ENCODE measurements at regions not wholly inside any gene's neighbourhood (a gene's known extent, or its start where the extent isn't known, plus 50 kb on each side); places are given as distances from the start of the nearest gene placed in this dataset.

DNA sequence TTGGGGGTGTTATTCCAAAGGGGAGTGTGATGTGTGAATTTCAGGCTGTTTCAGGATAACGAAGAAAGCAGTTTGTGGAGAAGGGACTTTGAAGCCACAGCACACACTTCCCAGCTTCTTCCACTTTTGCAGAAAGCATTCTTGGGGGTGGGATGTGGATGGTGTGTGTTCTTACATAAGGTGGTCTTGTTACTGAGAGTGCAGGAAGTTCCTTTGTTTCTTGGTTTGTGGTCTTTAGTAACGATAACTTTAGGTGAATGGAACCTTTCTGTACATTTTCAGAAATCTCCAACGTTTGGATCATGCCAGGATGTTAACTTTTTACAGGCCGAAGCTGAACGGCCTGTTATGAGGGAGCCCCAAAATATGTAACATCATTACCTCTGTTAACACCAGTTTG is 251.8 kb downstream of the KCNRG start:
- H3K56ac ChIP-seq (ENCODE audit: extremely low read depth, insufficient read depth, low read length) = no peak overlapping the region
- no peak overlapping the region for H3K18ac ChIP-seq (ENCODE audit: low read depth, low read length)
- H2AFZ ChIP-seq (replicated peaks; ENCODE audit: low read length, poor library complexity) = no peak overlapping the region
- no peaks in the 10 kb centered on the region for H3K4me1 ChIP-seq (ENCODE audit: control insufficient read depth, insufficient read depth, low read length)
- H4K5ac ChIP-seq (ENCODE audit: low read depth, low read length) = no peak overlapping the region
- no peak overlapping the region for H4K91ac ChIP-seq (ENCODE audit: insufficient read depth, low read depth, low read length)
- H2BK120ac ChIP-seq (ENCODE audit: low read depth, low read length) = no peak overlapping the region
- H4K20me1 ChIP-seq (ENCODE audit: insufficient read depth, low read length) = no peaks in the 10 kb centered on the region
- H3K36me3 ChIP-seq (ENCODE audit: control insufficient read depth, insufficient read depth, low read length) = no peaks in the 10 kb centered on the region
- H3K79me1 ChIP-seq (ENCODE audit: low read depth in 1 of 2, low read length in 2 of 2) = no peaks in the 10 kb centered on the region
- no peaks in the 10 kb centered on the region for H3K9me3 ChIP-seq (ENCODE audit: control insufficient read depth, insufficient read depth, low read length)
- no peak overlapping the region for H3K4ac ChIP-seq (ENCODE audit: low read depth, low read length)
- no peaks in the 10 kb centered on the region for H3K9me1 ChIP-seq (ENCODE audit: insufficient read depth, low read length)
- H2AK5ac ChIP-seq (ENCODE audit: low read depth, low read length) = no peak overlapping the region
- no TSS peak for BruUV-seq (replicated peaks)
- no peak overlapping the region for H3K23ac ChIP-seq (ENCODE audit: low read depth, low read length)
- no peak for ATAC-seq (ENCODE audit: low read depth)
- DNase-seq = no peak
- H3K14ac ChIP-seq (replicated peaks; ENCODE audit: low read depth, low read length) = no peak overlapping the region
- H3K27ac ChIP-seq (ENCODE audit: insufficient read depth, low read length) = no peak overlapping the region
- no peak overlapping the region for H2BK15ac ChIP-seq (ENCODE audit: low read depth, low read length)
- dilution Hi-C loops (cut with HindIII; ENCODE audit: low sequenced_read_pairs, unreplicated experiment) (no loop called here), in situ Hi-C loops (cut with MboI; ENCODE audit: low sequenced_read_pairs) (no loop called here), intact Hi-C loops (cut with micrococcal nuclease) (no loop called here)
- ChIA-PET CTCF (no interaction called here), POLR2A (ENCODE audit: unreplicated experiment) (no interaction called here)
- H3K9ac ChIP-seq (ENCODE audit: low read depth, low read length) = no peak overlapping the region
- TF ChIP-seq, protein P1, sequence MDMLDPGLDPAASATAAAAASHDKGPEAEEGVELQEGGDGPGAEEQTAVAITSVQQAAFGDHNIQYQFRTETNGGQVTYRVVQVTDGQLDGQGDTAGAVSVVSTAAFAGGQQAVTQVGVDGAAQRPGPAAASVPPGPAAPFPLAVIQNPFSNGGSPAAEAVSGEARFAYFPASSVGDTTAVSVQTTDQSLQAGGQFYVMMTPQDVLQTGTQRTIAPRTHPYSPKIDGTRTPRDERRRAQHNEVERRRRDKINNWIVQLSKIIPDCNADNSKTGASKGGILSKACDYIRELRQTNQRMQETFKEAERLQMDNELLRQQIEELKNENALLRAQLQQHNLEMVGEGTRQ (IDR thresholded peaks at IDR 0.05; ENCODE audit: low read depth, low read length) = no peak
- TF ChIP-seq MXI1 (IDR thresholded peaks at IDR 0.05; ENCODE audit: borderline replicate concordance, low read depth, low read length) = no peak
- TF ChIP-seq, protein P2, sequence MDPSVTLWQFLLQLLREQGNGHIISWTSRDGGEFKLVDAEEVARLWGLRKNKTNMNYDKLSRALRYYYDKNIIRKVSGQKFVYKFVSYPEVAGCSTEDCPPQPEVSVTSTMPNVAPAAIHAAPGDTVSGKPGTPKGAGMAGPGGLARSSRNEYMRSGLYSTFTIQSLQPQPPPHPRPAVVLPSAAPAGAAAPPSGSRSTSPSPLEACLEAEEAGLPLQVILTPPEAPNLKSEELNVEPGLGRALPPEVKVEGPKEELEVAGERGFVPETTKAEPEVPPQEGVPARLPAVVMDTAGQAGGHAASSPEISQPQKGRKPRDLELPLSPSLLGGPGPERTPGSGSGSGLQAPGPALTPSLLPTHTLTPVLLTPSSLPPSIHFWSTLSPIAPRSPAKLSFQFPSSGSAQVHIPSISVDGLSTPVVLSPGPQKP (IDR thresholded peaks at IDR 0.05; ENCODE audit: borderline replicate concordance, low read depth, low read length) = no peak
- TF ChIP-seq CEBPB (IDR thresholded peaks at IDR 0.05; ENCODE audit: low read depth, low read length) = no peak
- TF ChIP-seq RCOR1 (IDR thresholded peaks at IDR 0.05; ENCODE audit: insufficient replicate concordance, low read length) = no peak
- TF ChIP-seq, protein P3, sequence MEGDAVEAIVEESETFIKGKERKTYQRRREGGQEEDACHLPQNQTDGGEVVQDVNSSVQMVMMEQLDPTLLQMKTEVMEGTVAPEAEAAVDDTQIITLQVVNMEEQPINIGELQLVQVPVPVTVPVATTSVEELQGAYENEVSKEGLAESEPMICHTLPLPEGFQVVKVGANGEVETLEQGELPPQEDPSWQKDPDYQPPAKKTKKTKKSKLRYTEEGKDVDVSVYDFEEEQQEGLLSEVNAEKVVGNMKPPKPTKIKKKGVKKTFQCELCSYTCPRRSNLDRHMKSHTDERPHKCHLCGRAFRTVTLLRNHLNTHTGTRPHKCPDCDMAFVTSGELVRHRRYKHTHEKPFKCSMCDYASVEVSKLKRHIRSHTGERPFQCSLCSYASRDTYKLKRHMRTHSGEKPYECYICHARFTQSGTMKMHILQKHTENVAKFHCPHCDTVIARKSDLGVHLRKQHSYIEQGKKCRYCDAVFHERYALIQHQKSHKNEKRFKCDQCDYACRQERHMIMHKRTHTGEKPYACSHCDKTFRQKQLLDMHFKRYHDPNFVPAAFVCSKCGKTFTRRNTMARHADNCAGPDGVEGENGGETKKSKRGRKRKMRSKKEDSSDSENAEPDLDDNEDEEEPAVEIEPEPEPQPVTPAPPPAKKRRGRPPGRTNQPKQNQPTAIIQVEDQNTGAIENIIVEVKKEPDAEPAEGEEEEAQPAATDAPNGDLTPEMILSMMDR (conservative IDR thresholded peaks at IDR 0.05; ENCODE audit: low read depth, low read length) = no peak
- H2BK5ac ChIP-seq (ENCODE audit: low read depth, low read length, poor library complexity, severe bottlenecking) = no peak overlapping the region
- H2AK9ac ChIP-seq (replicated peaks; ENCODE audit: low read depth, low read length, poor library complexity) = no peak overlapping the region
- no peak overlapping the region for H2BK20ac ChIP-seq (ENCODE audit: low read depth, low read length)
- no peak overlapping the region for H3K4me2 ChIP-seq (ENCODE audit: low read depth, low read length)
- peaks cover 6% of the 10 kb centered on the region; the same call in 1 of the 2 replicates for H3K27me3 ChIP-seq (ENCODE audit: control insufficient read depth, insufficient read depth, low read length)
- no CpG with 5 or more reads among the region's 5 CpGs for WGBS, 2 experiments (ENCODE audit: extremely low coverage in 2 of 2, insufficient read length in 1 of 2)
- H3K4me3 ChIP-seq (ENCODE audit: insufficient read depth, low read depth, low read length) = no peak overlapping the region
- no peak overlapping the region for H4K8ac ChIP-seq (ENCODE audit: low read depth in 2 of 2, low read length in 2 of 2)
